ENCODE measurements at regions not wholly inside any gene's neighbourhood (a gene's known extent, or its start where the extent isn't known, plus 50 kb on each side); places are given as distances from the start of the nearest gene placed in this dataset.

GRCh38 chr3:74906181-74906580, 291.7 kb upstream of the CNTN3 start:
- TF ChIP-seq JUND (IDR thresholded peaks at IDR 0.05) (no peak), CTCF (IDR thresholded peaks at IDR 0.05 in 2 of 3, conservative IDR thresholded peaks at IDR 0.05 in 1 of 3; ENCODE audit: borderline replicate concordance in 1 of 3, insufficient read depth in 1 of 3, low read depth in 2 of 3, low read length in 2 of 3) (no peak), SRF (IDR thresholded peaks at IDR 0.05; ENCODE audit: low read depth) (no peak), POLR2A (IDR thresholded peaks at IDR 0.05; ENCODE audit: borderline replicate concordance, extremely low read depth, insufficient read depth, insufficient read length) (no peak), EZH2 (IDR thresholded peaks at IDR 0.05) (no peak), MAX (IDR thresholded peaks at IDR 0.05) (no peak), SIN3A (IDR thresholded peaks at IDR 0.05; ENCODE audit: low read depth) (no peak), SP1 (IDR thresholded peaks at IDR 0.05; ENCODE audit: low read depth) (no peak), ZNF274 (IDR thresholded peaks at IDR 0.05; ENCODE audit: low read depth, low read length) (no peak), CEBPB (IDR thresholded peaks at IDR 0.05; ENCODE audit: low read depth) (no peak), YY1 (IDR thresholded peaks at IDR 0.05; ENCODE audit: extremely low read depth, insufficient replicate concordance, low read depth, low read length) (no peak), ZBTB33 (IDR thresholded peaks at IDR 0.05; ENCODE audit: extremely low read depth, insufficient replicate concordance, low read length) (no peak), REST (IDR thresholded peaks at IDR 0.05; ENCODE audit: low read depth) (no peak), EGR1 (IDR thresholded peaks at IDR 0.05; ENCODE audit: low read depth) (no peak)

All from HCT116 (cell line).